Caco-2 (cell line): ENCODE measurements at regions not wholly inside any gene's neighbourhood (a gene's known extent, or its start where the extent isn't known, plus 50 kb on each side); places are given as distances from the start of the nearest gene placed in this dataset.
A peak's percentile ranks its signal among the peaks of the same experiment; 100 is the strongest.

ENCODE experiments used
- BruUV-seq: library from RNA; stranded (reverse); fragments of 400-500 nt; replicated peaks from 2 replicates; lab custom pipeline; 2021; lab: Mats Ljungman, UMichigan
- CTCF ChIA-PET: fragments of 300-600 bp; sonication (Branson Sonifier 250); formaldehyde crosslinking; loops from one replicate; lab custom pipeline; 2022; ENCODE audit warnings: antibody characterized with exemption; lab: Charles Lee
- POLR2A ChIA-PET: fragments of 300-600 bp; sonication (Branson Sonifier 250); formaldehyde crosslinking; loops from one replicate; lab custom pipeline; 2022; ENCODE audit warnings: antibody characterized with exemption; lab: Charles Lee
- DNase-seq, 2 experiments: peaks; one replicate each; pipeline versions ENCODE4 v3.0.0 to v3.0.0-alpha.2; 2020 to 2022
- H3K27me3 ChIP-seq: replicated peaks from 2 replicates; pipeline ENCODE4 v1.6.0; 2011; ENCODE audit warnings: low read length; ENCODE audit not compliant: control insufficient read depth, insufficient read depth
- H3K36me3 ChIP-seq: 2 replicates; pipeline ENCODE4 v1.5.1; 2011; ENCODE audit warnings: low read length; ENCODE audit not compliant: control insufficient read depth, insufficient read depth
- H3K4me1 ChIP-seq: fragments of 250-450 bp; sonication (Bioruptor Pico); 2 replicates; pipeline ENCODE4 v1.5.1; 2020; ENCODE audit warnings: mild to moderate bottlenecking
- H3K4me3 ChIP-seq: 2 replicates; pipeline ENCODE4 v1.5.1; 2011; ENCODE audit warnings: low read depth, mild to moderate bottlenecking, control low read depth, low read length
- H3K9me3 ChIP-seq: fragments of 250-450 bp; sonication (Bioruptor Pico); 2 replicates; pipeline ENCODE4 v1.5.1; 2020; ENCODE audit warnings: mild to moderate bottlenecking, moderate library complexity
- H3K27ac Mint-ChIP-seq: one replicate; pipeline ENCODE4 v1.8.0; 2022; ENCODE audit warnings: mixed read lengths; ENCODE audit not compliant: unreplicated experiment
- H3K27me3 Mint-ChIP-seq: one replicate; pipeline ENCODE4 v1.8.0; 2022; ENCODE audit warnings: mixed read lengths; ENCODE audit not compliant: insufficient read depth, unreplicated experiment
- H3K36me3 Mint-ChIP-seq: one replicate; pipeline ENCODE4 v1.8.0; 2022; ENCODE audit warnings: mild to moderate bottlenecking, mixed read lengths; ENCODE audit not compliant: insufficient read depth, unreplicated experiment
- H3K4me1 Mint-ChIP-seq: one replicate; pipeline ENCODE4 v1.8.0; 2022; ENCODE audit warnings: low read depth, mixed read lengths; ENCODE audit not compliant: unreplicated experiment
- H3K4me3 Mint-ChIP-seq: one replicate; pipeline ENCODE4 v1.8.0; 2022; ENCODE audit warnings: mild to moderate bottlenecking, moderate library complexity, mixed read lengths; ENCODE audit not compliant: unreplicated experiment
- H3K9me3 Mint-ChIP-seq: one replicate; pipeline ENCODE4 v1.8.0; 2022; ENCODE audit warnings: mixed read lengths; ENCODE audit not compliant: unreplicated experiment
- intact Hi-C: fragments of 100-400 bp; cut with micrococcal nuclease; formaldehyde crosslinking; loops from one replicate; pipeline ENCODE4 v1.10.0; 2022; ENCODE audit not compliant: unreplicated experiment
- TF ChIP-seq, protein P1 (sequence below), 2 experiments: fragments of 200-600 bp in 1 of 2; IDR thresholded peaks; 1 replicate in 1 of 2; 2 replicates in 1 of 2; pipeline versions ENCODE4 v1.5.1 to v1.8.0; 2011 to 2022; ENCODE audit warnings: antibody characterized with exemption in 1 of 2, control low read depth in 1 of 2, inconsistent platforms in 1 of 2, low read depth in 1 of 2, low read length in 1 of 2, mild to moderate bottlenecking in 1 of 2, moderate library complexity in 1 of 2; ENCODE audit not compliant: insufficient read depth in 1 of 2, severe bottlenecking in 1 of 2, unreplicated experiment in 1 of 2

DNA sequence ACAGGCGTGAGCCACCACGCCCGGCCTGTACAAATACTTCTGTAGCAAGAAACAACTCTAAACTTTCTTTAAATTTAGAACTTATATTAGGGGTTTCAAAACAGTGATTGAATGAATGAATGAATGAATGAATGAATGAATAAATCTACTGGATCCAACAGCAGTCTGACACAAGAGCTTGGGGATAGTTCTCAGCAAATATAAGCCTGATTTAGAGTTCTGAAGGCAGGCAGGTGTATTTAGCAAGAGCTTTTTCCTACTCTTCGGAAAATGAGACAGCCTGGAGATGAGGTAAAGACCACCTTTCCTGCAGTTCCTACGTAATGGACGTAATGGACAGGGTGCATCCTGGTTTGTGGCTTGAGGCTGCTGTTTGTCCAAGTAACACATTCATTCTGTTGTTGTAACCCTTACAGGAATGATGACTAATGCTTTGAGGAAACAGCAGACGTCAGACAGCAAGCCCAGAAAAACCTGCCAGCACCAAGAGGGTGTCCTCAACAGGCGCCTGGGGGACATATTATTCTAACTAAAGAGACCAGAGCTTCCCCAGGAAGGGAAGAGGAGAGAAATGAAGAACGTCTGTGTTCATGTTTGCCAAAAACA, 277.4 kb upstream of the SOX5 start:
- Mint-ChIP-seq H3K27me3 (no peaks in the 10 kb centered on the region), H3K36me3 (no peaks in the 10 kb centered on the region), H3K4me1 (no peaks in the 10 kb centered on the region), H3K9me3 (no peaks in the 10 kb centered on the region), H3K27ac (no peak overlapping the region), H3K4me3 (no peak overlapping the region)
- no TSS peak for BruUV-seq
- ChIA-PET CTCF (no interaction called here), POLR2A (no interaction called here)
- peak in 1 of 2 experiments; percentile 13 for DNase-seq
- Histone ChIP-seq H3K4me1 (peaks cover 7% of the 10 kb centered on the region; the same call in 1 of the 2 replicates), H3K36me3 (no peaks in the 10 kb centered on the region), H3K9me3 (no peaks in the 10 kb centered on the region), H3K4me3 (no peak overlapping the region), H3K27me3 (no peaks in the 10 kb centered on the region)
- intact Hi-C loops, result no loop called here
- TF ChIP-seq, protein P1, sequence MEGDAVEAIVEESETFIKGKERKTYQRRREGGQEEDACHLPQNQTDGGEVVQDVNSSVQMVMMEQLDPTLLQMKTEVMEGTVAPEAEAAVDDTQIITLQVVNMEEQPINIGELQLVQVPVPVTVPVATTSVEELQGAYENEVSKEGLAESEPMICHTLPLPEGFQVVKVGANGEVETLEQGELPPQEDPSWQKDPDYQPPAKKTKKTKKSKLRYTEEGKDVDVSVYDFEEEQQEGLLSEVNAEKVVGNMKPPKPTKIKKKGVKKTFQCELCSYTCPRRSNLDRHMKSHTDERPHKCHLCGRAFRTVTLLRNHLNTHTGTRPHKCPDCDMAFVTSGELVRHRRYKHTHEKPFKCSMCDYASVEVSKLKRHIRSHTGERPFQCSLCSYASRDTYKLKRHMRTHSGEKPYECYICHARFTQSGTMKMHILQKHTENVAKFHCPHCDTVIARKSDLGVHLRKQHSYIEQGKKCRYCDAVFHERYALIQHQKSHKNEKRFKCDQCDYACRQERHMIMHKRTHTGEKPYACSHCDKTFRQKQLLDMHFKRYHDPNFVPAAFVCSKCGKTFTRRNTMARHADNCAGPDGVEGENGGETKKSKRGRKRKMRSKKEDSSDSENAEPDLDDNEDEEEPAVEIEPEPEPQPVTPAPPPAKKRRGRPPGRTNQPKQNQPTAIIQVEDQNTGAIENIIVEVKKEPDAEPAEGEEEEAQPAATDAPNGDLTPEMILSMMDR (IDR thresholded peaks at IDR 0.05; ENCODE audit: insufficient read depth in 1 of 2, low read depth in 1 of 2, low read length in 1 of 2, severe bottlenecking in 1 of 2, unreplicated experiment in 1 of 2), result no peak

DNA sequence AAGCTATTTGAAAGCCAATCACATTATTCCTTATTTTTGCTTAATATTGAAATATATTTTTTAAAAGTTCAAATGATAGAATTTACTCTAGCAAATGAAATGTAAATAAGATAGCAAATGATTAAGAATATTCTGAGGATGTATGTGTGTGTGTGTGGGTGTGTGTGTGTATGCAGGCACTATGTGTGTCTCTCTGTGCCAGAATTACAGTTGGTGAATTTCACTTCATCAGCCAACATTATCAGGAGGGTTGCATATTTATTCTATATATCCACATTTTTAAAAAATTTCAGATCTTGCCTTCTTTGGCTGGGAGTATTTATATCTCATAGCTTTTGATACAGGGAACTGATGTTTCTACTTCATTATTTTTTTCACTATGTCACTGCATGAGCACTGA, 274.9 kb upstream of the SOX5 start:
- no peaks in the 10 kb centered on the region for H3K27me3 ChIP-seq
- ChIA-PET CTCF (no interaction called here), POLR2A (no interaction called here)
- no peaks in the 10 kb centered on the region for H3K36me3 ChIP-seq
- no peaks in the 10 kb centered on the region for H3K4me1 Mint-ChIP-seq
- no peaks in the 10 kb centered on the region for H3K9me3 ChIP-seq
- H3K27ac Mint-ChIP-seq, result no peak overlapping the region
- H3K9me3 Mint-ChIP-seq, result no peaks in the 10 kb centered on the region
- BruUV-seq, result no TSS peak
- TF ChIP-seq, protein P1 (IDR thresholded peaks at IDR 0.05; ENCODE audit: insufficient read depth in 1 of 2, low read depth in 1 of 2, low read length in 1 of 2, severe bottlenecking in 1 of 2, unreplicated experiment in 1 of 2), result no peak
- no peak overlapping the region for H3K4me3 Mint-ChIP-seq
- no peaks in the 10 kb centered on the region for H3K4me1 ChIP-seq
- H3K27me3 Mint-ChIP-seq, result no peaks in the 10 kb centered on the region
- no peaks in the 10 kb centered on the region for H3K36me3 Mint-ChIP-seq
- intact Hi-C loops, result no loop called here
- DNase-seq, result no peak
- no peak overlapping the region for H3K4me3 ChIP-seq

DNA sequence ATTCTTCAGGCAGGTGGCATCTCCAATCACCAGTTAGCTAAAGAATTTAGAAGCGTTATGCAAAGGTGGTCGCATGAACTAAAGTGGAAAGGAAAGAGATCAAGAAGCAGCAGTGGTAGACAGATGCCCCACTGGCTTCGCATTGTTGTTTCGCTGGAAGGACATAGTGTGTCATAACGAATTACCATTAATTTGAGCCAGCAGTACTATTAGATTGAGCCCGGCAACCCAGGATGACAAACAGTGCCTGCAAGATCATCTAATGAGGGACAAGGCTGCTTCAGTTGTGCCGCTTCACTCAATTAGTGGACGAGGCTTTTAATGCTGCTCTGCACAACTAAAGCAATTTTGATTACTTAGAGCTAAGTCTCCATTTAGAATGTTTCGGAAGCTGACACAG, 274.5 kb upstream of the SOX5 start:
- H3K4me3 ChIP-seq, result no peak overlapping the region
- no peaks in the 10 kb centered on the region for H3K4me1 Mint-ChIP-seq
- no peaks in the 10 kb centered on the region for H3K36me3 Mint-ChIP-seq
- CTCF ChIA-PET, result no interaction called here
- no peak for DNase-seq
- H3K27ac Mint-ChIP-seq, result no peak overlapping the region
- H3K4me1 ChIP-seq, result no peaks in the 10 kb centered on the region
- TF ChIP-seq, protein P1 (IDR thresholded peaks at IDR 0.05; ENCODE audit: insufficient read depth in 1 of 2, low read depth in 1 of 2, low read length in 1 of 2, severe bottlenecking in 1 of 2, unreplicated experiment in 1 of 2), result no peak
- no peak overlapping the region for H3K4me3 Mint-ChIP-seq
- H3K36me3 ChIP-seq, result no peaks in the 10 kb centered on the region
- intact Hi-C loops, result no loop called here
- H3K27me3 ChIP-seq, result no peaks in the 10 kb centered on the region
- BruUV-seq, result no TSS peak
- no peaks in the 10 kb centered on the region for H3K9me3 ChIP-seq
- H3K27me3 Mint-ChIP-seq, result no peaks in the 10 kb centered on the region
- H3K9me3 Mint-ChIP-seq, result no peaks in the 10 kb centered on the region
- POLR2A ChIA-PET, result no interaction called here
